DOHH2 (cell line): ENCODE measurements at regions not wholly inside any gene's neighbourhood (a gene's known extent, or its start where the extent isn't known, plus 50 kb on each side); places are given as distances from the start of the nearest gene placed in this dataset.

Source experiments
- EZH2phosphoT487 ChIP-seq: fragments of 200-600 bp; sonication (generic); IDR thresholded peaks from 2 replicates; pipeline ENCODE4 v1.6.1; 2017; ENCODE audit warnings: borderline replicate concordance, mild to moderate bottlenecking, antibody characterized with exemption, low read length, moderate library complexity, mixed read lengths
- TF ChIP-seq, protein P1 (sequence below): fragments of 200-600 bp; sonication (generic); IDR thresholded peaks from one replicate; pipeline ENCODE4 v1.5.1; 2014; ENCODE audit warnings: antibody characterized with exemption, mild to moderate bottlenecking, low read depth, low read length; ENCODE audit not compliant: poor library complexity, severe bottlenecking

DNA sequence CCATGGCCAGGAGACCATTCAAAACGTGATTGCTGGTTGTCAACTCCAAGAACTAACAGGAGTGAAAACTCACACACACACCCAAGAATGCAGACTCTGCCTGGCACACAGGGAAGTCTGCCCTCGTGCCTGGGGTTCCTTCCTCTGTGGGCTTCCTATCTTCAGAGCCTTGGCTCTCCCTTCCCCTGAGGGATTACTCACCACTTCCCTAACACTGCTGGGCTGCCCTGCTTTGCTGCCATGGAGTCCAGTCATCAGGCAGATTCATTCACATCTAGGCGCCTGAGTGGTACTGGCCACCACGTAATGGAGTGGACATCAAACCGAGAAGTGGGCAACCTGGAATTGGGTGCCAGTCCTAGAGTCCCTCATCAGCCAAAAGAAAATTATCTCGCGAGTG lies 76.4 kb upstream of the PRSS3 start:
- TF ChIP-seq, protein P1, sequence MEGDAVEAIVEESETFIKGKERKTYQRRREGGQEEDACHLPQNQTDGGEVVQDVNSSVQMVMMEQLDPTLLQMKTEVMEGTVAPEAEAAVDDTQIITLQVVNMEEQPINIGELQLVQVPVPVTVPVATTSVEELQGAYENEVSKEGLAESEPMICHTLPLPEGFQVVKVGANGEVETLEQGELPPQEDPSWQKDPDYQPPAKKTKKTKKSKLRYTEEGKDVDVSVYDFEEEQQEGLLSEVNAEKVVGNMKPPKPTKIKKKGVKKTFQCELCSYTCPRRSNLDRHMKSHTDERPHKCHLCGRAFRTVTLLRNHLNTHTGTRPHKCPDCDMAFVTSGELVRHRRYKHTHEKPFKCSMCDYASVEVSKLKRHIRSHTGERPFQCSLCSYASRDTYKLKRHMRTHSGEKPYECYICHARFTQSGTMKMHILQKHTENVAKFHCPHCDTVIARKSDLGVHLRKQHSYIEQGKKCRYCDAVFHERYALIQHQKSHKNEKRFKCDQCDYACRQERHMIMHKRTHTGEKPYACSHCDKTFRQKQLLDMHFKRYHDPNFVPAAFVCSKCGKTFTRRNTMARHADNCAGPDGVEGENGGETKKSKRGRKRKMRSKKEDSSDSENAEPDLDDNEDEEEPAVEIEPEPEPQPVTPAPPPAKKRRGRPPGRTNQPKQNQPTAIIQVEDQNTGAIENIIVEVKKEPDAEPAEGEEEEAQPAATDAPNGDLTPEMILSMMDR = no peak
- no peak for TF ChIP-seq EZH2phosphoT487
